Stimulated activated CD4-positive, alpha-beta T cell treated with anti-CD3 and anti-CD28 coated beads, Interleukin-12 subunit alpha, Interleukin-12 subunit beta, amount 100 ng/mL, for 4 hours (primary cell): ENCODE measurements at regions not wholly inside any gene's neighbourhood (a gene's known extent, or its start where the extent isn't known, plus 50 kb on each side); places are given as distances from the start of the nearest gene placed in this dataset.
"Not testable (repeated sequence)": the region's sequence is repeated elsewhere in the genome, so short reads cannot be mapped to it uniquely, and the experiment has no call there.

ENCODE experiments used
- DNase-seq: peaks from one replicate; pipeline ENCODE4 v3.0.0-alpha.2; 2020

DNA sequence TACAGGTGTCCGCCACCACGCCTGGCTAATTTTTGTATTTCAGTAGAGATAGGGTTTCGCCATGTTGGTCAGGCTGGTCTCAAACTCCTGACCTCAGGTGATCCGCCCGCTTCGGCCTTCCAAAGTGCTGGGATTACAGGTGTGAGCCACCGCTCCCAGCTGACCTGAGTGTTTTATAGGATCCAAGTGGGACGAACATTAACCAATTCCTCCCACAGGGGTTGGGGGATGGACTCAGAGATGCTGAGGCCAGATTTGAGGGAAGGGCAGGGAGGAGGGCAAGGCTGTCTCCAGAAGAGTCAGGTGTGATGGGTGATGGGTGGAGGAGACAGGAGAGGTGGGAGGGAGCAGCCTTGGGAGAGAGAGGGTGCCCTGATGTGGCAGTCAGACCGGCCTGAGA, 65.0 kb upstream of the SMAD6 start:
- not testable (repeated sequence) for DNase-seq

DNA sequence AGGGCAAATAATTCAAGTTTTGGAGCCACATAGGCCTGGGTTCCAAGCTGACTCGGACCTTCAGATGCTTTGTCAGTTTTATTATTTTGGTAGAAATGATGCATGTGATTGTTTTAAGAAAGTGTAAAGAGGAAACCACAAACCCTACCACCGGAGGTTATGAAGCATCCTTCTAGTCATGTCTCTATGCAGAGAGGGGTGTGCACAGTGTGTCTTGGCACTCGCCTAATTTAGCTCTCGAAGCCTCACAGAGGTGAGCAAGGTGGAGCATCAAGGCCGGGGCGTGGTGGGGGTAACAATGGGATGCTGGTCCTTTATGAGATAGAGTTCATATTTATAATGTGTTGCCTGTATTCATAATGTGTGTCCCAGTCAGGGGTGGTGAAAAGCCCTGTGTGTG, 63.7 kb upstream of the SMAD6 start:
- no peak for DNase-seq

DNA sequence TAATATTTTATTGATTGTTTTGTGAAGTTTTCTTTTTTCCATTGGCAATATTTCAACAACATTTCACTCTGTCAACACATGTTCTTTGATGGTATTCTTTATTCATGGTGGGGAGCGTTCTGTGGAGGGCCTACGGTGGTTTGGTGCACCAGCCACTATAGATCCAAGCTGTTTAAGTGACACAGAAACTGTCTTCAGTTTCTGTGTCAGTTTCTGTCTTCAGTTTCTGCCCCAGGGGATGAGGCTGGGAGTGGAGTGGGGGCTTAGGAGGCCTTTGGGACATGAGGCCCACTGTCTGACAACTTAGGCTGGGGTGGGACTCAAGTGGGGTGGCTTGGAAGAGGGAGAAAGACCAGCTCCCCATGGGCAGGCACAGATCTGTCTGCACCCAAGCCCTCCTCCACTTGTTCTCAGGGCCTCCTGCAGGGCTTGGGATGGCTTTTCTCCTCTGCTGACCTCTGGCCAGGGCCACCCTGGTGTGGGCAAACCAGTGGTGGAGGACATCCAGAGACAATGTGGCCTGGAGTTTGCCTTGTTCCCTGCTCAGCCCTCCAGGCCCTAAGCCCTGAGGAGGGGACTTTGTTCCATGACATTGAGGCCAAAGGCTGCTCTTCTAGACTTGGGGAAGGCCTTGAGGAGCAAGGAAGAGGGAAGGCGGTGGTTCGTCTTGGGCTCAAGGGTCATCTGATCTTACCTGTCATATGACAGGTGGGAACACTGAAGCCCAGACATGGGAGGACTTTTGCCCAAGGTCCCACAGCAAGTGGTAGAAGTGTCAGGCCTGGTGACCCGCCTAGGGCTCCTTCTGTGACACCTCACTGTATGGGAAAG, 60.3 kb upstream of the SMAD6 start:
- no peak for DNase-seq

DNA sequence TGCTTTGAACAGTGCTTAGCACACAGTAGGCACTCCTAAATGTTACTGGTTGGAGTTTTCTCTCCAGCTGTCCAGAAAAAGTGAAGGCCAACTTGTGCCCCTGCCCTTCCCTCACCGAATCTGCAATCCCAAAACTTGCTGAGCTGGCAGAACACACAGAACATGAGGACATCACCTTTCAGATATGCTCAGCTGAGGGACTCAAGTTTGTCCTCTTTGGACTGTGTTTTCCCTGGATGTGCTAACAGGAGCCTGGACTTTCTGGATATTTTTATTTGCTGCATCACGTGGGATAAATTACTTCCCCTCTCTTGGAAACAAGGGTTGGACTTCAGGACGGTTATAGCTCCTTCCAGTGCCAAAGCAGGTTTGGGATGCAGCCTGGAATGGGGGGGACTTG, 59.5 kb upstream of the SMAD6 start:
- DNase-seq: no peak

DNA sequence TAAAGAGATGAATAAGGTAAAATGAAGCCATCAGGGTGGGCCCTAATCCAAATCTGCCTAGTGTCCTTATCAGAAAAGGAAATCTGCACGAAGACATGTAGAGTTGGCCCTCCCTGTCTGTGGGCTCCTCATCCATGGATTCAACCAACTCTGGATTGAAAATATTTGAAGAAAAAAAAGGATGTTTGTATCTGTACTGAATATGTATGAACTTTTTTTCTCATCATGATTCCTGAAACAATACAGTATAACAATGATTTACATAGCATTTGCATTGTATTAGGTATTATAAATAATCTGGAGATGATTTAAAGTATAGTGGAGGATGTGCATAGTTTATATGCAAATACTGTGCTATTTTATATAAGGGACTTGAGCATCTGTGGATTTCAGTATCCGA, 59.0 kb upstream of the SMAD6 start:
- DNase-seq: no peak

DNA sequence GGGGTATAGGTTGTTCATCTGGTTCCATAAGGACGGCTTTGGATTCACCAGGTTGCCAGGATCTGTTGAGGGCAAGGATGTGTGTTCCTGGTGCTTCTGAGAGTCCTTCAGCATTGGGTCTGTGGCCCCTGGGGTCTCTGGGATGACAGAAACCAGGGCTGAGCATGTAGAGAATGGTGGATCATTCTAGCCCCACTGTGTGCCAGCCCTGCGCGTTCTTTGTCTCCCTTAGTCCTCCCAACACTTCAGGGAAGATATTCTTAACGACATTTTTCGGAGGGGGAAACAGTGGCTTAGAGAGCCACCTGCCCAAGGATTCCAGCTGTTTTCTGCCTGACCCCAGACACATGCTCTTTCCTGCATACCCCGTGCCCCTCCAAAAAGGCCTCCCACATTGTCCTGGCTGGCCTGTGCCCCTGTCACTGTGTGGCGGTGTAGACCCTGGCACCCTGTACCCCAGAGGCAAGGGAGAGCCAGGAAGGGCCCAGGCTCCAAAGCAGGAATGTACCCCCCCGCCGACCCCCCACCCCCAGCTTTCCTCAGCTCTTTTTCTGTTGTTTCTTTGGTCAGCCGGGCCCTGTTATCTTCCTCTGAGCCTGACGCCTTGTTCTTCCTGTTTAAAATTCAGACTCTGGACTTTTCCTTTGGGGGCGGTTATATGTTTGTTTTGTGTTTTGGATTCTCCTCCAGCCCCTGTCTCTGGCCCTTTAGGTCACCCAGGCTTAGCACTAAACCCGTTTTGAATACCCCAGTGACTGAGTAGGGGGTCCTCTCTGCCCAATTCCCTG, 57.8 kb upstream of the SMAD6 start:
- no peak for DNase-seq

DNA sequence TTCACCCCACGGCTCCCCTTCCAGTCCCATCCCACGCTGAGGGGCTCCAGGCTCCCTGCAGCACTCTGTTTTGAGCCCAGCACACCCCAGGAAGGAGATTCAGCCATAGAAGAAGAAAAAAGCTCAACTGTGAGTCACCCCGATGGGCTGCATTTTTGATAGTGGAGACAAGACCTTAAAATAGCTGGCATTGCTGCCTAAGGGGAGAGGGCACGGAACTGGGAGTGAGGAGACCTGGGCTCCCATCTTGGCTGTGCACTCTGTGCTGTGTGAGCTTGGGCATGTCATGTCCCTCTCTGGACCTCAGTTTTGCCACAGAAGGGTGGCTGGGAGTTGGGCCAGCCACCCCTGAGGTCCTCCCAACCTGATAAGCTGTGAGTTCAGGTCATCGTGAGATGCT, 57.2 kb upstream of the SMAD6 start:
- DNase-seq: no peak

DNA sequence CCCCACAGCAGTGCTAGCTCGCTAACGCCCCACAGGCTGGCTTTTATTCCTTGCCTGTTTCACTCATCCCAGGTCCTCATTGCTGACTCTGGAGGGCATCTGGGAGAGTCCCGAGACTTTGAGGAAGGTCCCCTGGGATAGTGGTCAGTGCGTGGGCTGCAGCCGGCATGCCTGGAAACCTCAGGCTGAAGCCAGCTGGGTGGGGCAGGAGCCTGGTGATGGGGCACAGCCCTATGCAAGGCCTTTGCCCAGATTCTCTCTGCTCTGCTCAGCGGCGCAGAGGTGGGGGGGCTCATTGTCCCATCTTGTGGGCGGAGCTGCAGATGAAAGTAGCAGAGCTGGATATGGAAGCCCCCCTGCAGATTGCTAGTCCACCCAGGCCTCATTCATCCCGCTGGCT, 55.7 kb upstream of the SMAD6 start:
- no peak for DNase-seq

DNA sequence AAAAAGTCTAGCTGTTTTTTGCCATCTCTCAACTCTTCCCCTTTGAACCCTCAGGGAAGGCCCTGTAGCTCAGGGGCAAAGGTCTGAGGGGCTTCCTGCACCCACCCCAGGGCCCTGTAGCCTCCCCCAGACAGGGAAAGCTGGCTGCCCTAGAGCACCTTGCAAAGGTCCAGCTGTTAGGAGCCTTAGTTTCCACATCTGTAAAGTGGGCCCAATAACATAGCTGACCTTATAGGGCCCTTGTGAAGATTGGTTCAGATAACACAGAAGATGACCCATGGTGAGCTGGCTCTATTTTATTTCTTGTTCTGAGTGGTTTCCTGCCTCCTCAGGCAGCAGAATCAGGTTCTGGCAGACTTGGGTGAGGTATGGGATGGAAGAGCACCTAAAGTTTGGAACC, 55.2 kb upstream of the SMAD6 start:
- DNase-seq: no peak

DNA sequence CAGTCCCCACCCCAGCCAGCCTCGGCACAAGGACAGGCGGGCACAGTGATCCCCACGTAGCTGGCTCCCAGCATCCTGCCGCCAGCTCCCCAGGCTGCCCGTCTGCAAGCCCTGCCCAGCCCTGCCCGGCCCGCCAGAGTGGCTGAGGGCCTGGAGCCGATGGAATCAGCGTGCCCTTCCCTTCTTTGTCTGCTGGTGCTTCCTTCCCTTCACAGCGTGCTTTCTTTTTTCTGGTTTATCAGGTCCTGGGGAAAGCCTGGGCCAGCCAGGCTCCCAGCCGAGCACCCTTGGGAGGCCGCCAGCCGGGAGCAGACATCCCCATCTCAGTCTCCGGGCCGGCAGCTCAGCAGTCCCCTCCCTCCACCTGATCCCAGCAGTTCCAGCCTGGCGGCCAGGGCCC, 54.7 kb upstream of the SMAD6 start:
- DNase-seq: no peak

DNA sequence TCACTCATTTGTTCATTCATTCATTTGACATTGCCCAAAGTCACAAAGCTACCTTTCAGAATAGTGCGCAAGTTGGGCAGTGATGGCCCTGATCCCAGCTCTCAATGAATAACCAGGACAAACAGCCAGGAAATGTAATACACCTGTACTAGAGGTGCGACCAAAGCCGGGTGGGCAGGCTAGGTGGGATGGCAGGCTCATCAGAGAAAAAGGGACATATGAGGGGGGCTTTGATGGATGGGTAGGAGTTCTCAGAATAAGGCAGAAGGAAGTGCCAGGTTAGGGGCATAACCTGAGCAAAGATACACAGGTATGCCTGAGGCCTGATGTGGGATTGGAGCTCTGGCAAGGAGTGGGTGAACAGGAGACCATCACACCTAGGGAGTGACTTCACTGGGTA, 53.4 kb upstream of the SMAD6 start:
- DNase-seq: no peak

DNA sequence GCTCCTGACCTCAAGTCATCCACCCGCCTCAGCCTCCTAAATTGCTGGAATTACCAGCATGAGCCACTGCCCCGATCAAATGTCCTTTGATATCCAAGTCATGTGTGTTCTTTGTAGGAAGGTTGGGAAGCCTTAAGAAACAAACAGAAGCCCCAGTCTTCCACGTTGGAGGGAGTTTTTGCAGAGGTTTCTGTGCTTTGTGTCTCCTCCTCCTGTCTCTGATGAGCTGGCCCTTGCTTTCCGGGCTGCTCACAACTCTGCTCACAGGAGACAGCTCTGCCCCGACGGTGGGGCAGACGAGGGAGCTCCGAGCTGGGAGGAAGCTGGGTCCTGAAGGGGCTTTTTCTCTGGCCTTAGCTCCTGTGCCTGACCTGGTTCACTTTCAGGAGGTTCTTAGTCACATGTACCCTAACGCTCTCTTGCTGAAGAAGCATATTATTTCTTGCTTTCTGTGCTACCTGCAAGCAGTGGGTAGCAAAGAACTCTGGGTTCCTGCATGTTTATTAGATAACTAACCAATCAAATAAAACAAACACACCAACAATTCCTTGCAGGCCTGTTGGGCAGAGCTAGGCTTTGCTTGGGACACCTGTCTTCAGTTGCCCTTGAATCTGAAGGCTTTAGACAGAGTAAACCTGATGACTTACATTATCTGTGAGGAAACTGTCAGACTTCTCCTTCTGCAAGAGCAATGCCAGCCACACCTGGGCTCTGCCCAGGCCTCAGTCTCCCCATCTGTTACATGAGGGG, 52.6 kb upstream of the SMAD6 start:
- DNase-seq: no peak

DNA sequence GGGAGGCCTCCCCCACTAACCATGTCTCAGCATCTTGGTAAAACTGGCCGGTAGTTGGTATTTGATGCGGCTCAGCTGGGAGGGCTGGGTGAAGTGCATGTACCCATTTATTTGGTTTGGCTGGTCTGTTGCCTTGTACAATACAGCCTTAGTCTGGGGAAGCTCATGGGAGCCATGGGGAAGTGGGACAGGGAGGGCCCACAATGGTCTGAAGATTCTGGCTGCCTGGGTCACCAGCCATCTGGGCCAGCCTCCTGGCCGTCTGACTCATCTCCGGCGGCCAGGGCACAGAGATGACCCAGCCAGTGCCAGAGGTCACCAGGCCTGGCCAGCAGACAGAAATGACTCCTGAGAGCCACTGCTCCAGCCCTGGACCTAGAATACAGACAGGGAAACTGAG, 51.6 kb upstream of the SMAD6 start:
- DNase-seq: no peak

DNA sequence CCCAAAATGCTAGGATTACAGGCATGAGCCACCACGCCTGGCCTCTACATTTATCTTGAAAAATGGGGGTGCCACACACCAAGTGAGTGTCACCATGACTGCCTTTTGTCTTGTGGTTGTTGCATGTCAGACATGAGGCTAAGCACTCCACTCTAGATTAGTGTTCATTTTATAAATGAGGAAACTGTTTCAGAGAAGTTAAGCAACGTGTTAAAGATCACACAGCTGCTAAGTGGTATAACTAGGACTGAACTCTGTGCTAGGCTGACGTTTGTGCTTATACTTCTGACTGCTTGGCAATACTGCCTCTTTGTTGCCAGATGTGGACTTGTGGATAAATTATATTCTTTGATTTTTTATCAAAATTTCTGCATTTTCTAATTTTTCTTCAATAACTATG, 50.8 kb upstream of the SMAD6 start:
- no peak for DNase-seq

DNA sequence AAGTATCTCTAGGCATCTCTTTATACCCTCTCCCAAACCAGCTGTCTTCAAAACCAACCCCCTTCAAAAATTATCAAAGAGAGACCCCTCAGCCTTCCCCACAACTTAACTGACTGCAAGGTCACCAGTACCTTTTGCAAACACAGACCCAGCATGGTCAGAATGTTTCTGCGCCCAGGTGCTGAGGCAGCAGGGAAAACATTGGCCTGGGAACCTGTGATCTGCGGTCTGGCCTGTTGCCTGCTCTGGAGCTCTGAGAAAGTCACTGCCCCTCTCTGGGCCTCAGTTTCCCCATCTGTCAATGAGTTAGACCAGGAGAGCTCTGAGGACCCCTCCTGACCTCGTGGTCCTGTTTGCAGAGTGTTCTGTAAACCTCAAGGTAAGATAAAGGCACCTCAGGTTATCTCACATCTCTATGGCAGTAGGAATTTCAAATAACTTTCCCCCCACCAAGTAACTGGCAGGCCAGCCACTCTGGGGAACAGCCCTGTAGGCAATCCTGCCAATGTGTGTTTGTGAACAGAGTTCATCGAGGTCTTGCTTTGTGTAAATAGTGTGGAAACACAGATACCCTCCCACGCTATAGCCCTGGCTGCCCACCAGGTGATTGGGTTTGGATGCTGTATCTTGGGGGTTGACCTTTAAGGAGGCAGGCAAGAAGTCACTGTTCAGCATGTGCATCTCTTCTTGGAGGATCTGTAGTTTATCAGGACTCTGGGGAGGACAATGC, 50.0 kb upstream of the SMAD6 start:
- no peak for DNase-seq
